Heart left ventricle (tissue), 13 donors: ENCODE measurements at regions not wholly inside any gene's neighbourhood (a gene's known extent, or its start where the extent isn't known, plus 50 kb on each side); places are given as distances from the start of the nearest gene placed in this dataset.

ENCODE experiments used
- CTCF ChIP-seq, 12 donors: fragments of 200-600 bp; sonication (generic) in 4 of 12; IDR thresholded peaks; one replicate each; pipeline versions ENCODE4 v1.5.0 to v1.8.0; 2018 to 2022; ENCODE audit warnings: antibody characterized with exemption in 12 of 12, mild to moderate bottlenecking in 5 of 12
- POLR2A ChIP-seq, 2 donors: fragments of 450-650 bp; IDR thresholded peaks; one replicate each; pipeline ENCODE4 v1.6.1; 2017; ENCODE audit warnings: antibody characterized with exemption in 2 of 2, mild to moderate bottlenecking in 2 of 2, moderate library complexity in 2 of 2
- donor health status: ischemic (EF 13 %, LVEDD 7.1; RV severe dilation, severe dysfunction).
- donor health status: DM: no; HTN: yes; CAD: no.
- donor health status: DM: no; HTN: no; CAD: no.
- donor health status: ischemic (EF 25% LVEDD 6.9; RV normal size, moderate dysfunction).
- donor health status: ischemic (EF 25% LVEDD 5.7; RV mildly dilated, moderate dysfunction).
- donor health status: ischemic (EF 35%, LVEDD 5.7; RV mildly dilated, moderate dysfunction).
- donor health status: nonischemic (EF 11% LVEDD 7.7; RV severe dilation, severe dysfunction).
- donor health status: DM: yes; HTN: yes; CAD: no.
- donor health status: PGD.
- donor health status: ischemic (EF 29% LVEDD 5.4; RV normal size, mild dysfunction).
- donor health status: nonischemic (EF 23%, LVEDD 6.1; RV moderate dilation, normal function).

GRCh38 chr3:135364676-135365075, 569.6 kb downstream of the EPHB1 start:
- TF ChIP-seq POLR2A (IDR thresholded peaks at IDR 0.05), result no peak
- no peak for TF ChIP-seq CTCF (IDR thresholded peaks at IDR 0.05)
